ENCODE measurements at regions not wholly inside any gene's neighbourhood (a gene's known extent, or its start where the extent isn't known, plus 50 kb on each side); places are given as distances from the start of the nearest gene placed in this dataset.

DNA sequence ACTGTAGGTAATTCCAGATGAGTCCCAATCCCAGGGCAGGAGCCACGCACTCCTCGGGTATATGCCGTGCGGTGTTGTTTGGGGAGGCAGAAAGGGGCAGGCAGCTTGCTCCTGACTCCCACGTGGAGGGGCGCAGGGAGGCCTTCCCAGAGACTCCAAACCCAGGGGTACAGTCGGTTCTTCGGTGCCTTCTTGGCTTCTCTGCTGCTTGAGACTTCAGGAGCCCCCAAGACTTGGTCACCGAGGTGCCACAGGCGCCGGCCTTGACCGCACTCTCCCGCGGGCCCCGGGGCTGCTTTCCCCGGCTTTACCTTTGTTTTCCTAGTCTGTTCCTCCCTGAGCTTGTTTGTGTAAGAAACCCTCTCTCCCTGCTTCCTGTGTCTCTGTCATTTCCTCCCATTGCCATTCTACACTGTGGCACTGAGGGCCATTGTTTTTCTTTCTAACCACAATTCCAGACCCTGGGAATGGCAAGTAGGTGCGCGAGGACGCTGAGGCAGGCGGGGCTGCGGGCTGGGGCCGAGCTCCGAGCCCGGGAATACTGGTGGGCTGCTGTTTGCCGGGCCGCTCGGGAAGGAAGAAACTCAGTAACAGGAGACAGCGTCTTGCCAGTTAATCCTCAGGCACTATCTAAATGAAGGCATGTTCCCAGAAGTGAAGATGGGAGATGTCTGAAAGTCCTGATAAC lies 215.6 kb upstream of the HEY2 start:
- intact Hi-C loops (cut with micrococcal nuclease) = no loop called here
- no peak overlapping the region for H4K91ac ChIP-seq (ENCODE audit: insufficient read depth, low read depth, low read length)
- no peak overlapping the region for H2AK5ac ChIP-seq (ENCODE audit: low read depth, low read length)
- no peaks in the 10 kb centered on the region for H3K79me1 ChIP-seq (ENCODE audit: low read depth in 1 of 2, low read length in 2 of 2)
- POLR2A ChIA-PET (ENCODE audit: unreplicated experiment) = no interaction called here
- CTCF ChIA-PET = no interaction called here
- H3K9me1 ChIP-seq (ENCODE audit: insufficient read depth, low read length) = no peaks in the 10 kb centered on the region
- no peaks in the 10 kb centered on the region for H3K9me3 ChIP-seq (ENCODE audit: control insufficient read depth, insufficient read depth, low read length)
- H3K4me2 ChIP-seq (ENCODE audit: low read depth, low read length) = no peak overlapping the region; the same call in 1 of the 2 replicates
- no peak overlapping the region for H3K14ac ChIP-seq (replicated peaks; ENCODE audit: low read depth, low read length)
- TF ChIP-seq CEBPB (IDR thresholded peaks at IDR 0.05; ENCODE audit: low read depth, low read length) (no peak), POLR2A (IDR thresholded peaks at IDR 0.05; ENCODE audit: low read depth, low read length) (no peak), RAD21 (IDR thresholded peaks at IDR 0.05; ENCODE audit: low read length) (no peak), NFE2L2 (IDR thresholded peaks at IDR 0.05; ENCODE audit: low read depth, low read length) (no peak), FOS (IDR thresholded peaks at IDR 0.05; ENCODE audit: low read depth, low read length) (no peak), MXI1 (IDR thresholded peaks at IDR 0.05; ENCODE audit: borderline replicate concordance, low read depth, low read length) (no peak), MAFK (IDR thresholded peaks at IDR 0.05; ENCODE audit: low read depth, low read length) (no peak), RFX5 (IDR thresholded peaks at IDR 0.05; ENCODE audit: low read depth, low read length) (no peak), CHD1 (IDR thresholded peaks at IDR 0.05; ENCODE audit: low read depth, low read length) (no peak), BHLHE40 (IDR thresholded peaks at IDR 0.05; ENCODE audit: low read depth, low read length) (no peak), SMC3 (IDR thresholded peaks at IDR 0.05; ENCODE audit: low read depth, low read length) (no peak), MAZ (IDR thresholded peaks at IDR 0.05; ENCODE audit: borderline replicate concordance, low read depth, low read length) (no peak), RCOR1 (IDR thresholded peaks at IDR 0.05; ENCODE audit: insufficient replicate concordance, low read length) (no peak)
- TF ChIP-seq, protein P1, sequence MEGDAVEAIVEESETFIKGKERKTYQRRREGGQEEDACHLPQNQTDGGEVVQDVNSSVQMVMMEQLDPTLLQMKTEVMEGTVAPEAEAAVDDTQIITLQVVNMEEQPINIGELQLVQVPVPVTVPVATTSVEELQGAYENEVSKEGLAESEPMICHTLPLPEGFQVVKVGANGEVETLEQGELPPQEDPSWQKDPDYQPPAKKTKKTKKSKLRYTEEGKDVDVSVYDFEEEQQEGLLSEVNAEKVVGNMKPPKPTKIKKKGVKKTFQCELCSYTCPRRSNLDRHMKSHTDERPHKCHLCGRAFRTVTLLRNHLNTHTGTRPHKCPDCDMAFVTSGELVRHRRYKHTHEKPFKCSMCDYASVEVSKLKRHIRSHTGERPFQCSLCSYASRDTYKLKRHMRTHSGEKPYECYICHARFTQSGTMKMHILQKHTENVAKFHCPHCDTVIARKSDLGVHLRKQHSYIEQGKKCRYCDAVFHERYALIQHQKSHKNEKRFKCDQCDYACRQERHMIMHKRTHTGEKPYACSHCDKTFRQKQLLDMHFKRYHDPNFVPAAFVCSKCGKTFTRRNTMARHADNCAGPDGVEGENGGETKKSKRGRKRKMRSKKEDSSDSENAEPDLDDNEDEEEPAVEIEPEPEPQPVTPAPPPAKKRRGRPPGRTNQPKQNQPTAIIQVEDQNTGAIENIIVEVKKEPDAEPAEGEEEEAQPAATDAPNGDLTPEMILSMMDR (conservative IDR thresholded peaks at IDR 0.05; ENCODE audit: low read depth, low read length) = no peak
- TF ChIP-seq, protein P2, sequence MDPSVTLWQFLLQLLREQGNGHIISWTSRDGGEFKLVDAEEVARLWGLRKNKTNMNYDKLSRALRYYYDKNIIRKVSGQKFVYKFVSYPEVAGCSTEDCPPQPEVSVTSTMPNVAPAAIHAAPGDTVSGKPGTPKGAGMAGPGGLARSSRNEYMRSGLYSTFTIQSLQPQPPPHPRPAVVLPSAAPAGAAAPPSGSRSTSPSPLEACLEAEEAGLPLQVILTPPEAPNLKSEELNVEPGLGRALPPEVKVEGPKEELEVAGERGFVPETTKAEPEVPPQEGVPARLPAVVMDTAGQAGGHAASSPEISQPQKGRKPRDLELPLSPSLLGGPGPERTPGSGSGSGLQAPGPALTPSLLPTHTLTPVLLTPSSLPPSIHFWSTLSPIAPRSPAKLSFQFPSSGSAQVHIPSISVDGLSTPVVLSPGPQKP (IDR thresholded peaks at IDR 0.05; ENCODE audit: borderline replicate concordance, low read depth, low read length) = no peak
- H3K27ac ChIP-seq (ENCODE audit: insufficient read depth, low read length) = no peak overlapping the region
- H2BK120ac ChIP-seq (ENCODE audit: low read depth, low read length) = no peak overlapping the region
- peaks cover 5% of the 10 kb centered on the region for H3K27me3 ChIP-seq (ENCODE audit: control insufficient read depth, insufficient read depth, low read length)
- H4K20me1 ChIP-seq (ENCODE audit: insufficient read depth, low read length) = no peaks in the 10 kb centered on the region
- dilution Hi-C loops (cut with HindIII; ENCODE audit: low sequenced_read_pairs, unreplicated experiment) = no loop called here
- H3K4me3 ChIP-seq (ENCODE audit: insufficient read depth, low read depth, low read length) = no peak overlapping the region
- H4K8ac ChIP-seq (ENCODE audit: low read depth in 2 of 2, low read length in 2 of 2) = no peak overlapping the region
- 12% methylated on average over 6 of the region's 28 CpGs; no CpG with 5 or more reads in 1 of the 2 experiments for WGBS, 2 experiments (ENCODE audit: extremely low coverage in 2 of 2, insufficient read length in 1 of 2)
- H3K9ac ChIP-seq (ENCODE audit: low read depth, low read length) = no peak overlapping the region
- ATAC-seq (ENCODE audit: low read depth) = no peak
- no peak overlapping the region for H3K18ac ChIP-seq (ENCODE audit: low read depth, low read length)
- H2AK9ac ChIP-seq (replicated peaks; ENCODE audit: low read depth, low read length, poor library complexity) = no peak overlapping the region
- H3K4ac ChIP-seq (ENCODE audit: low read depth, low read length) = no peak overlapping the region
- in situ Hi-C loops (cut with MboI; ENCODE audit: low sequenced_read_pairs) = no loop called here
- H3K56ac ChIP-seq (ENCODE audit: extremely low read depth, insufficient read depth, low read length) = no peak overlapping the region
- DNase-seq = no peak
- H2BK5ac ChIP-seq (ENCODE audit: low read depth, low read length, poor library complexity, severe bottlenecking) = no peak overlapping the region
- peak overlapping the region; percentile 68 for H2AFZ ChIP-seq (replicated peaks; ENCODE audit: low read length, poor library complexity)
- no peaks in the 10 kb centered on the region for H3K4me1 ChIP-seq (ENCODE audit: control insufficient read depth, insufficient read depth, low read length)
- H4K5ac ChIP-seq (ENCODE audit: low read depth, low read length) = no peak overlapping the region
- H2BK15ac ChIP-seq (ENCODE audit: low read depth, low read length) = no peak overlapping the region
- H2BK20ac ChIP-seq (ENCODE audit: low read depth, low read length) = no peak overlapping the region
- H3K23ac ChIP-seq (ENCODE audit: low read depth, low read length) = no peak overlapping the region
- H3K36me3 ChIP-seq (ENCODE audit: control insufficient read depth, insufficient read depth, low read length) = no peaks in the 10 kb centered on the region
- no TSS peak for BruUV-seq (replicated peaks)
